NCI-H226 (cell line): ENCODE measurements at regions not wholly inside any gene's neighbourhood (a gene's known extent, or its start where the extent isn't known, plus 50 kb on each side); places are given as distances from the start of the nearest gene placed in this dataset.

Source experiments
- DNase-seq: peaks from one replicate; pipeline ENCODE4 v3.0.0-alpha.2; 2015

DNA sequence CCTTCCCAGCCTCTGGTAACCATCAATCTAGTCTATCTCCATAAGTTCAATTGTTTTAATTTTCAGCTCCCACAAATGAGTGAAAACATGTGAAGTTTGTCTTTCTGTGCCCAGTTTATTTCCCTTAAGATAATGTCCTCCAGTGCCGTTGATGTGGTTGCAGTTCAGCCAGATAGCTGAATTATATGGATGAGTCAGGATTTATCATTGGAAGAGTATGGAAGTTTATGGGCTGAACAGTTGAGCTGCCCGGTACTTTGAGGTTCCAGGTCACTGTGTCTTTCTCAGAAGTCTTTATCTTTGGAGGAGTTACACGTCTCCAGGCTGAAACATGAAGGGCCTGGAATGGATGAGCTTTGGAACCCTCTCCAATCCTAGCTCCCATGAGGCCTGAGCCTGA, 120.1 kb downstream of the ASCL4 start:
- DNase-seq, result no peak

DNA sequence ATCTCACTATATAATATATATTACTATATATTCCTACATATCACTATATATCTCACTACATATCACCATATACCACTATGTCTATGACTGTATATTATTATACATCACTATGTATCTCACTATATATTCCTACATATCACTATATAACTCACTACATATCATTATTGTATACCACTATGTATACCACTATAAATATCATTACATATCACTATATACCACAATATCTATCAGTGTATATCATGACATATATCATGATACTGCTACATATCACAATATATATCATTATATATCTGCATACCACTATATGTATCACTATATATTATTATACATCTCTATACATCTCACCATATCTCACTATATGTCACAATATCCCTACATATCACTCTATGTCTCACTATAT, 121.5 kb downstream of the ASCL4 start:
- DNase-seq, result no peak

DNA sequence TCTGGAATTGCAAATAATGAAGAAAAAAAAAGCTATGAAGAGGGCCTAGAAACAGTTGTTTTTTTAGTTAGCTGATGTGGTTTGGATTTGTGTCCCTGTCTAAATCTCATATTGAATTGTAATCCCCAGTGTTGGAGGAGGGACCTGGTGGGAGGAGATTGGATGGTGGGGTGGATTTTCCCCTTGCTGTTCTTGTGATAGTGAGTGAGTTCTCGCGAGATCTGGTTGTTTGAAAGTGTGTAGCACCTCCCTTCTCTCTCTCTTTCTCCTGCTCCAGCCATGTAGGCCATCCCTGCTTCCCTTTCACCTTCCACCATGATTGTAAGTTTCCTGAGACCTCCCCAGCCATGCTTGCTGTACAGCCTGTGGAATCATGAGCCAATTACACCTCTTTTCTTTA, 126.1 kb downstream of the ASCL4 start:
- DNase-seq, result no peak

DNA sequence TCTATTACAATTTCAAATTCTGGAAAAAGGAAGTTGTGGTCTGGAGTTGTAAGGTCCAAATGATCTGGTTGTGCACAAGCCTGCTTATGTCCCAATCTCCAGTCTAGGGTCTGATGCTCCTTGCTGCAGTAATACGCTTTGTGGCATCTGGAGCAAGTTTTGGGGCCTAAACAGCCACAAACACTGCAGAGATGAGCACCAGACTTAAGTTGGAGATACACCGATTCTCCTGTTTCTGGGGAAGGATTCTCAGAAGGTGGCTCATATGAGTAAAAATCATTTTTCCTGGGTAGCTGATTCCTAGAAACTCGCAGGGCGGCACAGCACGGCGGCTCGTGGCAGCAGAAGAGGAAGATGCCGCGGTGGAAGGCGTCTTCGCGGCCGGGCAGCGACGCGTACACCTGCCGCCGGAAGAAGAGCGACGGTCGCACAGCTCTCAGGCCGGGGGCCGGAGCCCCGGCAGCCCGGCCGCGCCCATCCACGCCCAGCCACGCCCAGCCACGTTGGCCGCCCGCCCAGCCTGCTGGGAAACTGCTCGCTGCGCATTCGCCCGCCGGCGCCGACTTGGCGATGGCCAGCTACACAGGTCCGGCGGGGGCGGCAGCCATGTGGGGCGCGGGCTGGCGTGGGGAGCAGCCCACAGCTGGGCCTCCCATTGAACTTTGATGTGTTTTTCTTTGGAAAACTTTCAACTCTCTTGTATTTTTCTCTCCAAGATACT, 129.0 kb downstream of the ASCL4 start:
- peak; percentile 11 for DNase-seq

DNA sequence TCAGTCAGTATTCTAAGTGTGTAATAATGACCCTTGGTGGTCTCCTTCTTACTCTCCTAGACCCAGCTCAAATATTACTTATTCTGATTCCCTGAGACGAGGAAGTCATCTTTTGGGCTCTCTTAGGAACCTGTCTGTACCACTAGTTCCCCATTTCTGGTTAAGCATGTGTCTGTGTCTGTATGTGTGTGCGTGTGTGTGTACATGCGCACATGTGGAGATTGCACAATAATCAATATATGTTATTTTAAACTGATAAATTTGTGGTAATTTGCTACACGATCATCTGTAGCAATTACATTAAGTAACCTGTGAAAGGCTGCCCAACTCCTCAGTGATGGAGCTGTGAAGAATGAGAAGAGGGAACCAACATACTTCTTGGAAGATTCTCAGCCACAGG, 132.2 kb downstream of the ASCL4 start:
- DNase-seq, result no peak

DNA sequence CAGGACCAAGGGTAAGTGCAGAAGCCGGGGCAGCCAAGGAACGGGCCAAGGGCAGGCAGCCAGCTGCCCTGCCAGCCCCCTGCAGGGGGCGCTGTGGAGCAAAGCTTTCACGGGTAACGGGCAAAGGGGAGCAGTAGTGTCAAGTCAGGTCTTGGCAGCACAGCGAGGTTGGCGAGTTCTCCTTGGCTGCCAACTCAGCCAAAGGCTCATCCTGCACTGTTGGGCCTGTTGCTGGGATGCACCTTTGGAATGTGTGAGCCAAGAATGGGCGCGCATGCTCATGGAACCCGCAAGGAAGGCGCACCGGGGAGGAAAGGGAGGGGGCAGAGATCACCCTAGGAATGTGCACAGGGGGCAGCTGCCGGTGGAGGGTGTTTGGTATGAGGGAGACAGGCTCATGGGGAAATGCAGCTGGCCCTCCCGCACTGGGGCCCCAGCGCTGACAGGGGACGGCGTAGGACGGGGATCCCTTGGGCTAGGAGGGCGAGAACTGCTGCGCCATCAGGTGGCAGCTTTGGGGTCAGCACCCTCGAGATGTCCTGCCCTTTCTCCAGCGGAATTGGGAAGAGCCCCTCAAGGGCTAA, 138.0 kb downstream of the ASCL4 start:
- DNase-seq, result peak; percentile 6

DNA sequence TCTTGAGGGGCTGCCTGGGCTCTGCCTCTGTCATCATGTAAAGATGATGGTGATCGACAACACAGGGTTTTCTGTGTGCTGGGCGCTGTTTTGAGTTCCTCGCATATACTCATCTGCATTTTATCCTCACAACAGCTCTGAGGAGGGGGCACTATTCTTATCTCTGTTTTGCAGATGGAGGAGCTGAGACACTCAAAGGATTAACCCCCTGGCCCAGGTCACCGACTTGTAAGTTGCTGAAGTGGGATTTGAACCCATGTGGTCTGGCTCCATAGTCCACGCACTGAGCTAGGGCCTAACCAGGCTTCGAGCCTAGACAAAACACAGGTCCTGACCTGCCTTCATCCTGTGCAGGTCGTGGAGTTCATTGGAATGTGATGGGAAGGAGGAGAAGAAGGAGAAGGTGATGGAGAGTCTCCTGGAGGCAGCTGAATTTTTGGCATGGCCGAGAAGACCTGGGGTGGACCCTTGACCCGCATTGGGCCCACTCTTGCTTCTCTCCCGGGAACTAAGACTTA, 140.0 kb downstream of the ASCL4 start:
- no peak for DNase-seq

DNA sequence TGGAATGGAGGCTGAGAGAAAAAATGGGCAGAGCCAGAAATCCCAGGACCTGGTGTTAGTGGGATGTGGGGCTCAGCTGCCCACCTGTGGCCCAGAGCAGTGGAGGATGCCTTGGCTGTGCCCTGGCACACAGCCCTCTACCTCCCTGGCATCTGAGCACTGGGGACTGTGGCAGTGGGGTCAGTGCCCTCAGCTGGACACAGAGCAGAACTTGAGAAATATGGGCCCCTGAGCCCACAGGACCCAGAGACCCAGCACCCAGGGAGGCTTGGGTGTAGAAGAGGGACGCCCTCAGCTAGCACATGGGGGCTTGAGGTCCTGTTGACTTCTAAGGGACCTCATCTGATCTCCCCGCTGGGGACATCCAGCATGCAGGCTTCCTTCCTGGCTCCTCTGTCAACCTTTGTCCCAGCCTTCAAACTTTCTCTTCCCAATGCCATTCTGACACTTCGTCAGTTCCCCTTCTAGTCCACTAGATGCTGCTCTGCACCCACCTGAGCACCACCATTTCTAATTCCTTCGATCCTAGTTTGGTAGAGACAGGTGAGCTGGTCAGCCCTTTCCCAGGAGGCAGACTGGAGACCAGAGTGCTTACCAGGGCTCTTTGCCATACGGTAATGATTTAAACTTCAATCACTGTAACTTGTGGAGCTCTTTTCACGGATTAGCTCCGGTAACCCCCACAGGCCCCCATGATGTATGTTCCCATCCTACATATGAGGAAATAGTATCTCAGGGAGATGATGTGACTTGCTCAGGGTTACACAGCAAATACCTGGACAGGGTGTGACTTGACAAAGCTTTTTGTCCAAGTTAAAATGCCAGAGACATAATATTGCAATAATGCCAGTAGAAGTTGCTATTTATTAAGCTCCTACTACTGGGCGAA, 143.7 kb downstream of the ASCL4 start:
- no peak for DNase-seq

DNA sequence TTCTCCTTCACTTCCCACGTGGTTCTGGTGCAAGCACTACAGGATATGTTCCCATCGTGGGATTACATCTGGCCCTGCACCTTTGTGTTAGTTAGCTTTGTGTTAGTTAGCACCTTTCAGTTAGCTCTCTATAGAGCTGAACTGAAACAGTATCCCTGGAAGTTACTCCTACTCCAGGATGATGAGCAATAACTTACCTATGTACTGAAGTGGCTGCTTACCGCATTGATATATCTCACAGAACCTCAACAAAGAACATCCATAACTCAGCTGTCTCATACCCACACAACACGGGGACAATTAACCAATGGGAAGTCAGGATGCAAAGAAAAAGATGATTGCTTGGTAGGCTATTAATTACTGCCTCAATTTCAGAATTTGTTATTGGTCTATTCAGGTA, 146.6 kb downstream of the ASCL4 start:
- no peak for DNase-seq

DNA sequence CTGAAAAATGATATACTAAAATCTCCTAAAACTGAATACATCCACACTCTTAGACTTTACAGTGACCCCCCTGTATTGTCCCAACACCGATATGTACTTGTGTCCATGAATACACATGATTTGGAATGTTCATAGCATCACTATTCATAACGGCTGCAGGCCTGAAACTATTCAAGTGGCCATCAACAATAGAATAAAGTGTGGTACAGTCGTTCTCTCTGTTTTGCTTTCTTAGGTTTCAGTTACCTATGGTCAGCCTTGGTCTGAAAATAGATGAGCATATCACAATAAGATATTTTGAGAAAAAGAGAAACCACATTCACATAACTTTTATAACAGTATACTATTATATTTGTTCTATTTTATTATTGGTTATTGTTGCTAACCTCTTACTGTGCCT, 150.6 kb downstream of the ASCL4 start:
- DNase-seq, result no peak

DNA sequence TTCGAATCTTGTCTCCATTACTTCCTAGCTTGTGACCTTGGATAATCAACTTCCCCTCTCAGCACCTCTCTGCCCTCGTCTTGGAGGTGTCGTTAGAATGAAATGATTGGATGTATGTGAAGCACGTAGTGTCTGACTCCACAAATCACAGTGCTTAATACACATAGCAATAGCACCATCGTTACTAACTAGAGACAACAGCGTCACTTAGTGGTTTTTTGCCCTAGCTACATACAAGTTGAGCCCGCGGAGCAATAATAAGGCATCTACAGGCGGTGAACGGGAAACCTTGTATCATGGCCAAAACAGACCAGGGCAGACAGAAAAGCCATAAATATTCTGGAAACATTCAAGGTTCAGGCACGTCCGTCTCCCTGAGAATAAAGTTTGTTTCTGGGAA, 154.9 kb downstream of the ASCL4 start:
- DNase-seq, result peak; percentile 7

DNA sequence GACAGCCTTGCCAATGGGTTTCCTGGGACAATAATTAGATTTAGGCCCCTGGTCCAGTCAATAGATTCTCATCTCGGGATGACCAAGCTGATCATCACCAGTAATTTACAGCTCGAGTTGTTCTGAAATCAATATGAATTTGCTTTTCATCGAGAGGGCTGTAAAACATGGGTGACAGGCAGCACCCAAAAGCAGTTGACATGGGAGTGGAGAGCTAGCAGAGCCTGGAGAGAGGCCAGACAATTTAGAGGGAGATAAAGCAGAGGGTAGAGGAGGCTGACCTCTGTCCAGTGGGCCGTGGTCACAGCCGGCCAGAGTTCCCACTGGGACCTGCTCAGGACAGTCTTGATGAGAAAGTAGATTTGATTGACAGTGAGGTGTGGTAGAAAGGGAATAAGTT, 157.3 kb downstream of the ASCL4 start:
- DNase-seq, result no peak

DNA sequence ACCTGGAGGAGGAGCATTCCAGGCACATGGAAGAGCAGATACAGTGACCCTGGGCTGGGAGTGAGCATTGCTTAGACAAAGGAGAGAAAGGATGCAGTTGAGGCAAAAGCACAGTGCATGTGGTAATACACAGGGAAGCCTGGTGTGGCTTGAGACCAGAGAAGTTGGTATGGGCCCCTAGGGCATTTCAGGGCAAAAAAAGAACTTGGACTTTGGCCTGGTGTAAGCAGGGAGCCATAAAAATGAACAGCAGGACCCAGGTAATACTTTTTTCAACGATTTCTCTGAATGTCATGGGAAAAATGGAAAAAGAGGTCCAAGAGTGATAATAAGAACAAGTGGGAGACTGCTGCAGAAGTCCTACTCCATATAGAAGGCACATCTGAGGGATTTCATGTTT, 163.9 kb downstream of the ASCL4 start:
- DNase-seq, result no peak

DNA sequence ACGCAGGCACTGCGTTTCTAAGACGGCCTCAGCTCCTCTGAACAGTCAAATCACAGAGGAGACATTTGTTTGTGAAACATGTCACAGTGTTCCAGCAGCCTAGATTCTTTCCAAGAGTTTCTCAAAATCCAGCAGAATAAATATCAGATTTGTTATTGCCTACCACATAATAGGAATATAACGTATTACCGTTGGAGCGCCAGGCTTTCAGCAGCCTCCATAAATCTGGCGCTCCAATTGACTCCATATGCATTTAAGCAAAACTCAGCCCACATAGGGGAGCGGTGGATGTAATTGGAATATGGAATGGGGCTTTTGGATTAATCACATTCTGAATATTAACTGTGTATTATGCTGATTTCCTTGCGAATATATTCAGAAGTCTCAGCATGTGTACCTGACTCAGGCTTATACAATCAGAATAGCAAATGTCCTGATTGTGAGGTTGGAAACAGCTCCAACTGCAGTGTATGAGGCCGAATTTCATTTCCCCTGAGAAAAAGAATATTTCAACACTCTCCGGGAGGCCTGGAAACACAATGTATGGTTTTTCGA, 174.0 kb downstream of the ASCL4 start:
- no peak for DNase-seq

DNA sequence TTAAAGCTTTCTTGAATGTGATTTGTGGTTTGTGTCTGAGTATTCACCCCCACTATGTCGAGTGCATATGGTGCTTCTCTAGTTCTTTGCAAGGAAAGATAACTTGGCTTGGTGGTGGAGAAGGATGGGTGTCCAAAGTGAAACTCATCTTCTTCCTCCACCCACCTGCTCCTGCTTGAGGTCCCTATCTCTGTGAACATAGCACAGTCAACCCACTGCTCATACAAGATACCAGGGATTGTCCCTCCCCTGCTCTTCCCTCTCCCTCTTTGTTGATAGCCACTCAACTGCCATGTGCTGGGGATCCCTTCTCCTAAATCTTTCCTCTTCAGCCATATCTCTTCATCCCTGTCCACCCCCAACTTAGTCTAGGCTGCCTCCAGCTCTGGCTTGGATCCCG, 176.5 kb downstream of the ASCL4 start:
- no peak for DNase-seq

DNA sequence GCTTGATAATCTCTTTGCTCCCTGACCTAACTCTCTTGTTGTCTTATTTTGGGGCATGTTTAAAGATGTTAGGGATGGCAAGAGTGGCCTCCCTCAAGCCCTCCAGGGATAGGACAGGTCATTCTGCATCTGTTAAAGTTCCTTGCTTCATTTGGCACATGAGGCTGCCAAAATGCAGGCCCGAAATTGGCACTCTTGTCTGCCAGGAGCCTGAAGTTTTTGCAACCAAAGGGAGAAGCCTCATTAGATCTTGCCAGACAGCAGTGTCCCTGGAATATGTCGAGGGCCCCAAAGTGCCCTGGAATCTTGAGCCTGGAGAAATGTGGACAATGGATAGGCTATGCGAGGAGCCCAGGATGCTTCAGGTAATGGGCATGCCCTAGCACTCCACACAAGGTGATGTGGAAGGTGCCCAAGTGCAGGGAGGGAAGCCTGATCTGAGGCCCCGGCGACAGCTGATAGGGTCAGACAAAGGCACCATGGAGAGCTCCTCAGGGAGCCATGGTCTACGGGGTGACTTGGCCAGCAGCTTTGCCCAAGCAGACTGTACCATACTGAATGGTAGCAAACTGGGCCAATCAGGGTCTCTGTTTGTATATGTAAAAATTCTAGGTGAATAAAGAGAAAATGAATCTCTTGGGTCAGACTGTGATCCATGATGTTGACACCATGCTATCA, 173.0 kb upstream of the WSCD2 start:
- no peak for DNase-seq

DNA sequence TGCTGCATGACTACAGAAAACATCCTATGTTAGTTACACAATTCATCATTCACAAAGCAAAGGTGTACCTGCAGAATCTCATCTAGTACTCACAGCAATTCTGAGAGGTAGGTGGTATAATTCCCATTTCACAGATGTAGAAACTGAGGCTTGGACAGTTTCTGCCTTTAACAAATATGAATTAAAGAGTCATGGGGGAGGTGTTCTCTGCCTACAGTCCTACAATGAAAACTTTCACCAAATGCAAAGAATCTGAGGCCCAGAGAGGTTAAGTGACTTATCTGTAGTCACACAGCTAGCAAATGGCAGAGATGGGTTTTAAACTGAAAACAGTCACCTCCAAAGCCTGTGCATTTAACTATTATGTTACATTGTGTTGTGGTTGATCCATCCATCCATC, 171.6 kb upstream of the WSCD2 start:
- DNase-seq, result no peak

DNA sequence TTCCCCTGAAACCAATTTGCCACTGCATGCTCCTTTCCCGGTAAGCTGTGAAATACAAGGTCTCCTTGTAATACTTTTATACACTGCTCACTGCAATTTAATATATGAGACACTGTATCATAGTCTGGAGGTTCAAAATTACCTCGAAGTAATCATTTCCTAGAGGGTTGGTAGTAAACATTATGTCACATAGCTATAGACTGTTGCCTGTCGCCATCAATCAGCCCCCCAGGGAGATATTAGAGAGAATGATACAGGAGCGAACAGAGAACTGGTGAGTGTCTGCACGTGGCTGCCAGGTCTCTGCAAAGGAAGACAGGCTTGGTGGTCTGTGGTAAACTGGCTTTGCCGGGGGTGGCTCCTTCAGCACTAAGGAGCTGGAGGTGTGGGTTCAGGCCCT, 165.5 kb upstream of the WSCD2 start:
- no peak for DNase-seq

DNA sequence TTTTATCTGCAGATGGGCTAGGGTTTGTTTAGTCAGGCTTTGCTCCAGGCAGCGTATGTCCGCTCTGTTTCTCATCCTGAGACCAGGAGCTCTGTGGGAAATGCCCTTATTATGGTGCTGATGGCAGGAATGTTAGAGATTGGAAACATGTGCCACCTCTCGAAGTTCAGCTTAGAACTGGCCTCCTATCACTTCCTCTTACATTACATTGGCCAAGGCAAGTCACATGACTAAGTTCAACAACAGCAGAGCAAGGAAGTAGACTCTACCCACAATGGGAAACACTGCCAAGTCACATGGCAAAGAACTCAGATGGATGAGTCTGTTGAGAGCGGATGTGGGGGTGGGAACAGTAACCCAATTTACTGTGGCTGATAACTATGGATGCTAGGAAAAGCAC, 161.9 kb upstream of the WSCD2 start:
- DNase-seq, result no peak

DNA sequence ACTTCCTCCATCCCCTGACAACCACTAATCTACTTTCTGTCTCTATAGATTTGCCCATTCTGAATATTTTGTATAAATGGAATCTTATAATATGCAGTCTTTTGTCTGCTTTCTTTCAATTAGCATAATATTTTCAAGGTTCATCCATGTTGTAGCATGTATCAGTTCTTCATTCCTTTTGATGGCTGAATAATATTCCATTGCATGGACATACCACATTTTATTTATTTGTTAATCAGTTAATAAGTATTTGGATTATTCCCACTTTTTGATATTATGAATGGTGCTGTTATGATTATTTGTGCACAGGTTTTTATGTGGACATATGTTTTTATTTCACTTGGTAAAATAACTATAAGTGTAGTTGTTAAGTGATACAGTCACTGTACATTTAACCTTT, 155.1 kb upstream of the WSCD2 start:
- no peak for DNase-seq

DNA sequence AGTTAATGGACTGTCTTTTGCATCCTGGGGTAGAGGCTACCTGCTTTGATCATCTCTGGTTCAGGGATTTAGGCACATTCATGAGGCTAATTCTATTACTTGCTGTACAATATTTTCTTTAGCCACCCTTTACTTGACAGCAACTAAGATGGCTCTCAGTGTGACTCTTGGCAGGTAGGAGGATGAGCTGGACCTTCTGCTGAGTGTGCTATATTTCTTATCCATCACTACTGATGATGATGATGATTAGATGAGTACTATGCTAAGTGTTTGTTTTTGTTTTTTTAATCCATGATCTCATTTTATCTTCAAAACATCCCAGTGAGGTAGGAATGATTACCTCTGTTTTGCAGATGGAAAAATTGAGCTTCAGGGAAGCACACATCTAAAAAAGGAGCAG, 152.8 kb upstream of the WSCD2 start:
- DNase-seq, result no peak

DNA sequence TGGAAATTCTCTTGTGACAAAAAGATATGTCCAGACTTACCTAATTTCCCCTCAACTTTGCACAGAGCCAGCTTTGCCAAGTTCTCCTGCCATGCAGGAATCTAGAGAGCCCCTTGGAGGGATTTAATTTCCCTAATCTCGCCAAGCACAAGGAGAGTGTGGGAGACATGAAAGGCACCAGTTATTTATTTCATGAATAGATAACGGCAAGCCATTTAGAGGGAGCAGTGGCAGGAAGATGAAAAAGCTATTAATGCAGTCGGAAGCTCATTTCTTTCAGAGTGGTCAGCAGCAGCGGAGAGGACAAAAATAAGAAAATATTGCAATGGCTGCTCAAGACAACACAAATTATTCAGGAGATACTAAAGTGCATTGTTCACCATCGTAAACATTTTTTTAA, 150.9 kb upstream of the WSCD2 start:
- DNase-seq, result no peak

DNA sequence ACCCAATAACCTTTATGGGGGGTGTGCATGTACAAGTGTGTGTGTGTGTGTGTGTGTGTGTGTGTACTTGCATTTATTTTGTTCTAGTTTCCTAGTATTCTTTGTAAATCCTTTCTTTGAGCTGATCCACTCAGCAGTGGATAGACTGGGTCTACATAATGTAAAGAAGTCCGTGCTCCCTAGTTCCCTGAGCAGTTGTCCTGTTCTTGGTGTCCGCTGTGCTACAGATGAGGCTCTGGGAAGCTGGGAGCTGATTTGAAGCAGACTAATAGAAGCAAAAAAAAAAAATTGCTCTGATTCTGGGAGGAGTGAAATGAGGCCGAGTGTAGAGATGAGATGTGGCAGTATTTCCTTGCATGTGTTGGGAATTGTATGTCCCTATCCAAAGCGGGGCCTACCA, 150.4 kb upstream of the WSCD2 start:
- no peak for DNase-seq
